Neural cell (in vitro differentiated cells): ENCODE measurements at regions not wholly inside any gene's neighbourhood (a gene's known extent, or its start where the extent isn't known, plus 50 kb on each side); places are given as distances from the start of the nearest gene placed in this dataset.

Experiments used
- H2AFZ ChIP-seq: fragments of 200-600, 300-800 bp; sonication (generic), shearing (Covaris generic); 2 replicates; pipeline ENCODE4 v1.6.0; 2014; ENCODE audit warnings: low read depth, mild to moderate bottlenecking, antibody characterized with exemption, low read length, moderate library complexity
- H3F3A ChIP-seq: fragments of 200-600 bp; shearing (Covaris generic); 2 replicates; pipeline ENCODE4 v1.6.1; 2016; ENCODE audit warnings: mild to moderate bottlenecking, moderate library complexity, mixed read lengths, antibody characterized with exemption, low read length; ENCODE audit not compliant: insufficient read depth, poor library complexity, severe bottlenecking
- H3K27ac ChIP-seq: fragments of 200-600, 300-800 bp; sonication (generic), shearing (Covaris generic); 2 replicates; pipeline ENCODE4 v1.5.1; 2014; ENCODE audit warnings: mild to moderate bottlenecking, low read length, moderate library complexity
- H3K27me3 ChIP-seq: fragments of 300-800, 200-600 bp; sonication (generic), shearing (Covaris generic); 2 replicates; pipeline ENCODE4 v1.6.0; 2014; ENCODE audit warnings: mild to moderate bottlenecking, low read depth, low read length, moderate library complexity; ENCODE audit not compliant: insufficient read depth
- H3K36me3 ChIP-seq: fragments of 300-800, 200-600 bp; sonication (generic), shearing (Covaris generic); 2 replicates; pipeline ENCODE4 v1.5.1; 2014; ENCODE audit warnings: mild to moderate bottlenecking, antibody characterized with exemption, low read length, moderate library complexity; ENCODE audit not compliant: insufficient read depth
- H3K4me2 ChIP-seq: fragments of 300-800, 200-600 bp; sonication (generic), shearing (Covaris generic); 2 replicates; pipeline ENCODE4 v1.6.0; 2014; ENCODE audit warnings: mild to moderate bottlenecking, low read length
- H3K4me3 ChIP-seq: fragments of 300-800, 200-600 bp; sonication (generic), shearing (Covaris generic); 2 replicates; pipeline ENCODE4 v1.5.1; 2014; ENCODE audit warnings: mild to moderate bottlenecking, low read length, moderate library complexity
- H3K79me2 ChIP-seq: fragments of 200-600 bp; shearing (Covaris generic); replicated peaks from 2 replicates; pipeline ENCODE4 v1.6.0; 2014; ENCODE audit warnings: mild to moderate bottlenecking, low read length, moderate library complexity; ENCODE audit not compliant: insufficient read depth
- H3K9ac ChIP-seq: fragments of 300-800, 200-600 bp; sonication (generic), shearing (Covaris generic); 2 replicates; pipeline ENCODE4 v1.6.1; 2016; ENCODE audit warnings: mild to moderate bottlenecking, low read length, mixed read lengths
- H3K9me2 ChIP-seq: fragments of 200-600 bp; shearing (Covaris generic); 2 replicates; pipeline ENCODE4 v1.6.1; 2016; ENCODE audit warnings: mild to moderate bottlenecking, low read length, mixed read lengths; ENCODE audit not compliant: insufficient read depth
- H3K9me3 ChIP-seq: fragments of 200-600, 300-800 bp; sonication (generic), shearing (Covaris generic); 2 replicates; pipeline ENCODE4 v1.6.1; 2016; ENCODE audit warnings: mild to moderate bottlenecking, mixed run types, low read length, moderate library complexity, mixed read lengths
- H4K20me1 ChIP-seq: fragments of 200-600 bp; shearing (Covaris generic); 2 replicates; pipeline ENCODE4 v1.6.1; 2016; ENCODE audit warnings: mild to moderate bottlenecking, mixed run types; ENCODE audit not compliant: insufficient read depth
- EP300 ChIP-seq: fragments of 450-650 bp; conservative IDR thresholded peaks from 2 replicates; pipeline ENCODE4 v1.6.1; 2014; ENCODE audit warnings: antibody characterized with exemption, mild to moderate bottlenecking, moderate library complexity; ENCODE audit not compliant: poor library complexity, severe bottlenecking
- EZH2 ChIP-seq: fragments of 200-600, 300-800 bp; shearing (Covaris generic), sonication (generic); IDR thresholded peaks from 2 replicates; pipeline ENCODE4 v1.6.1; 2014; ENCODE audit warnings: antibody characterized with exemption, low read length, borderline replicate concordance, mild to moderate bottlenecking; ENCODE audit not compliant: insufficient read depth, poor library complexity, severe bottlenecking
- MXI1 ChIP-seq: fragments of 450-650 bp; conservative IDR thresholded peaks from 2 replicates; pipeline ENCODE4 v1.6.1; 2014; ENCODE audit warnings: antibody characterized with exemption, mild to moderate bottlenecking; ENCODE audit not compliant: poor library complexity, severe bottlenecking
- POLR2AphosphoS5 ChIP-seq: IDR thresholded peaks from 2 replicates; pipeline ENCODE4 v1.6.1; 2012
- RAD21 ChIP-seq: fragments of 450-650 bp; conservative IDR thresholded peaks from 2 replicates; pipeline ENCODE4 v1.6.1; 2014; ENCODE audit warnings: antibody characterized with exemption, mild to moderate bottlenecking, moderate library complexity
- SMC3 ChIP-seq: fragments of 450-650 bp; conservative IDR thresholded peaks from 2 replicates; pipeline ENCODE4 v1.6.1; 2014; ENCODE audit warnings: antibody characterized with exemption, mild to moderate bottlenecking, moderate library complexity; ENCODE audit not compliant: poor library complexity
- TAF1 ChIP-seq: IDR thresholded peaks from 2 replicates; pipeline ENCODE4 v1.6.1; 2012; ENCODE audit warnings: low read depth
- TF ChIP-seq, protein P1 (sequence below): fragments of 450-650 bp; IDR thresholded peaks from 2 replicates; pipeline ENCODE4 v1.5.1; 2014; ENCODE audit warnings: antibody characterized with exemption, mild to moderate bottlenecking, moderate library complexity; ENCODE audit not compliant: poor library complexity, severe bottlenecking
- TF ChIP-seq, protein P2 (sequence below): IDR thresholded peaks from 2 replicates; pipeline ENCODE4 v1.6.1; 2012; ENCODE audit warnings: borderline replicate concordance

DNA sequence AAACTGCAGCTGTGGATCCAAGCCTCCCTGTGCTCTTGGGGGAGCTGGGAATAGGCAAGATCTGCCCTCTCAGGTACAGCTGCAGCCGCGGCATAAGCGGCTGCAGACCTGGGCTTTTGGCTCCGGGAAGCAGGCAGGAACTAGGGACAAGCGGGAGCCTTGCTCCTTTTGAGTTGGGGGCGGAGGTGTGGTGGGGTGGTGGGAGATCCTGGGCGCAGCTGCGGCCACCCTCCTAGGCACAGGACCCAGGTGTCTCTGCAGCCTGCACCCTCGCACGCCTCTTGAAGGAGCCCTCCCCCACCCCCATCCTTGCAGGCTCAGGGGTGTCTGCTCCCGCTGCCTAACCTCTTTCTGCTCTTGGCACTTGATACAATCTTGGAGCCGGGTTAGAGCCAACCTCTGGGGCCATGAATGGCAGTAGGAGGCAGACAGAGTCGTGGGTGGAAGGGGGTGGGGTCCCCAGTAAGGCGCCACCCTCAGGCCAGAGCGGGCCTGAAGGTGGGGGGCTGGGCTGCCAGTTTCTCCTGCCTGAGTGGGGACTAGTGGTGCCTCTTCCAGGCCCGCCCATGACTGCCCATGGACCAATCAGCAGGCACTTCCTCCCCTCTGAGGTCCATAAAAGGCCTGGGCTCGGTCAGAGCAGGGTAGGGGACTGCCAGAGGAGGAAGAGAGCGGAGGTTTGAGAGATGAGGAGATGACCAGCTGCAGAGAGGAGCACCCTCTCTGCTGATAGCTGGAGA lies 267.6 kb upstream of the TNC start:
- no peaks in the 10 kb centered on the region for H4K20me1 ChIP-seq
- no peak overlapping the region for H3K27ac ChIP-seq
- no peak overlapping the region for H2AFZ ChIP-seq
- H3K9ac ChIP-seq: no peak overlapping the region
- no peaks in the 10 kb centered on the region for H3K36me3 ChIP-seq
- no peaks in the 10 kb centered on the region for H3K27me3 ChIP-seq
- no peak overlapping the region for H3K4me3 ChIP-seq
- H3K9me2 ChIP-seq: no peaks in the 10 kb centered on the region
- TF ChIP-seq, protein P1, sequence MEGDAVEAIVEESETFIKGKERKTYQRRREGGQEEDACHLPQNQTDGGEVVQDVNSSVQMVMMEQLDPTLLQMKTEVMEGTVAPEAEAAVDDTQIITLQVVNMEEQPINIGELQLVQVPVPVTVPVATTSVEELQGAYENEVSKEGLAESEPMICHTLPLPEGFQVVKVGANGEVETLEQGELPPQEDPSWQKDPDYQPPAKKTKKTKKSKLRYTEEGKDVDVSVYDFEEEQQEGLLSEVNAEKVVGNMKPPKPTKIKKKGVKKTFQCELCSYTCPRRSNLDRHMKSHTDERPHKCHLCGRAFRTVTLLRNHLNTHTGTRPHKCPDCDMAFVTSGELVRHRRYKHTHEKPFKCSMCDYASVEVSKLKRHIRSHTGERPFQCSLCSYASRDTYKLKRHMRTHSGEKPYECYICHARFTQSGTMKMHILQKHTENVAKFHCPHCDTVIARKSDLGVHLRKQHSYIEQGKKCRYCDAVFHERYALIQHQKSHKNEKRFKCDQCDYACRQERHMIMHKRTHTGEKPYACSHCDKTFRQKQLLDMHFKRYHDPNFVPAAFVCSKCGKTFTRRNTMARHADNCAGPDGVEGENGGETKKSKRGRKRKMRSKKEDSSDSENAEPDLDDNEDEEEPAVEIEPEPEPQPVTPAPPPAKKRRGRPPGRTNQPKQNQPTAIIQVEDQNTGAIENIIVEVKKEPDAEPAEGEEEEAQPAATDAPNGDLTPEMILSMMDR: no peak
- H3K9me3 ChIP-seq: peaks cover 6% of the 10 kb centered on the region
- no peaks in the 10 kb centered on the region for H3F3A ChIP-seq
- no peak overlapping the region for H3K4me2 ChIP-seq
- H3K79me2 ChIP-seq: no peaks in the 10 kb centered on the region

DNA sequence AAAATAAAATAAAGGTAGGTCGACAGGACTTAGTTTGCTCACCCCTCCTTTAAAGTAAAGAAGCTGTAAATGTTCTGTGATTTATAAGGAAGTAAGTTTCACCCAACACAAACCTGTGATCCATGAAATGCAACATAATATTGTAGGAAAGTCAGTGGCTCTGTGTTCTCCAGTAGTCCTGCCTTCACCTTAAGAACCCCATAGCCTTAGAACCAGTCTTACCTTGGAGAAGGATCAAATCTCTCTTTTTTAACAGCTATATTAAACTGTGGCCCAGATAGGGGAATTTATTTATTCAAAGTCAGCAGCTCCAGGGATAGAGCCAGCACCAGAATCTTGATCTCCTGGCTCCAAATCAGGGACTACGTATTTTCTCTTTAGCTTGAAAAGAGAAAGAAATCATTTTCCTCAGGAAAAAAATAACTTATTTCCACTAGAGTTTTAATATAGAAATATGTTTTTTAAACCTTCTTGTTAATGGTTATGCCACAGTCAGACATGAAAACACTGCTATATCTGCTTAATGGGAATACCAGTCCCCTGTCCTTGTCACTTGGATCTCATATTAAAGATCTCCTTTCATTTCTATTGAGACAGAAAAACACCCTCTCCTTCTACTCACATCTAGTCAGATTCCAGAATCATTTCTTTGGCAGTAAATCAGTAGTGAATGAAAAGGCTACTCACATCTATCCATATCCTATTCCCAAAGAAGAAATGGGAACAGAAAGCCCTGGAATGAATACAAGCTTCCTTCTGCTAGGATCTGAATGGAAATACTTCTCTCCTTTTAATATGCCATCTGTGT lies 269.2 kb upstream of the TNC start:
- H3K79me2 ChIP-seq: no peaks in the 10 kb centered on the region
- TF ChIP-seq, protein P1: no peak
- TF ChIP-seq POLR2AphosphoS5: no peak
- TF ChIP-seq, protein P2, sequence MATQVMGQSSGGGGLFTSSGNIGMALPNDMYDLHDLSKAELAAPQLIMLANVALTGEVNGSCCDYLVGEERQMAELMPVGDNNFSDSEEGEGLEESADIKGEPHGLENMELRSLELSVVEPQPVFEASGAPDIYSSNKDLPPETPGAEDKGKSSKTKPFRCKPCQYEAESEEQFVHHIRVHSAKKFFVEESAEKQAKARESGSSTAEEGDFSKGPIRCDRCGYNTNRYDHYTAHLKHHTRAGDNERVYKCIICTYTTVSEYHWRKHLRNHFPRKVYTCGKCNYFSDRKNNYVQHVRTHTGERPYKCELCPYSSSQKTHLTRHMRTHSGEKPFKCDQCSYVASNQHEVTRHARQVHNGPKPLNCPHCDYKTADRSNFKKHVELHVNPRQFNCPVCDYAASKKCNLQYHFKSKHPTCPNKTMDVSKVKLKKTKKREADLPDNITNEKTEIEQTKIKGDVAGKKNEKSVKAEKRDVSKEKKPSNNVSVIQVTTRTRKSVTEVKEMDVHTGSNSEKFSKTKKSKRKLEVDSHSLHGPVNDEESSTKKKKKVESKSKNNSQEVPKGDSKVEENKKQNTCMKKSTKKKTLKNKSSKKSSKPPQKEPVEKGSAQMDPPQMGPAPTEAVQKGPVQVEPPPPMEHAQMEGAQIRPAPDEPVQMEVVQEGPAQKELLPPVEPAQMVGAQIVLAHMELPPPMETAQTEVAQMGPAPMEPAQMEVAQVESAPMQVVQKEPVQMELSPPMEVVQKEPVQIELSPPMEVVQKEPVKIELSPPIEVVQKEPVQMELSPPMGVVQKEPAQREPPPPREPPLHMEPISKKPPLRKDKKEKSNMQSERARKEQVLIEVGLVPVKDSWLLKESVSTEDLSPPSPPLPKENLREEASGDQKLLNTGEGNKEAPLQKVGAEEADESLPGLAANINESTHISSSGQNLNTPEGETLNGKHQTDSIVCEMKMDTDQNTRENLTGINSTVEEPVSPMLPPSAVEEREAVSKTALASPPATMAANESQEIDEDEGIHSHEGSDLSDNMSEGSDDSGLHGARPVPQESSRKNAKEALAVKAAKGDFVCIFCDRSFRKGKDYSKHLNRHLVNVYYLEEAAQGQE: no peak
- TF ChIP-seq RAD21: no peak
- TF ChIP-seq EZH2: no peak
- TF ChIP-seq MXI1: no peak
- TF ChIP-seq SMC3: no peak
- no peak for TF ChIP-seq TAF1
- no peak for TF ChIP-seq EP300
- no peak overlapping the region for H2AFZ ChIP-seq
- no peak overlapping the region for H3K27ac ChIP-seq
- no peaks in the 10 kb centered on the region for H4K20me1 ChIP-seq
- H3K4me3 ChIP-seq: no peak overlapping the region
- peaks cover 1% of the 10 kb centered on the region for H3K9me3 ChIP-seq
- H3F3A ChIP-seq: no peaks in the 10 kb centered on the region
- H3K4me2 ChIP-seq: no peak overlapping the region
- no peaks in the 10 kb centered on the region for H3K27me3 ChIP-seq
- H3K9me2 ChIP-seq: no peaks in the 10 kb centered on the region
- no peaks in the 10 kb centered on the region for H3K36me3 ChIP-seq
- H3K9ac ChIP-seq: no peak overlapping the region
